ENCODE measurements at regions not wholly inside any gene's neighbourhood (a gene's known extent, or its start where the extent isn't known, plus 50 kb on each side); places are given as distances from the start of the nearest gene placed in this dataset.

DNA sequence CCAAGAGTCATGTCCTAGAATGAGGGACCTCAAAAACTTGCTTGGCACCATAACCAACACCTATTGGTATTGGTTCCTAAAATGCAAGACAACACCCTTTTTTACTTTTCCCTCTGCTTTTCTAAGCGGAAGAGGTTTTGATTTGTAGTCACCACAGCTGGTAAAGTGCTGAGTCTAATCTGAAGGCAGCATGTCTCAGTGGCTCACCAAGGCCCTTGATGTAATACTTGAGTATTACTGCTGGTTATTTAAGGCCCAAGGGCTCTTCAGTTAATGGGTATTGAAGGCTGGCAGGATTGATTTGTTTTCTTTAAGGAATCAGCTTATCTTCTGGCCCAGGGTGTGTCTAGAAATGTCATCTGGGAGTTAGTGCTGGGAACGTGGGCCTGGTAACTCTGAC is 735.1 kb downstream of the GLUD2 start:
- Histone ChIP-seq H3K4me1 (replicated peaks in 1 of 2; ENCODE audit: control insufficient read depth in 2 of 2, insufficient read depth in 2 of 2, low read length in 2 of 2) (no peaks in the 10 kb centered on the region; a peak in 1 of 5 replicates), H3K4me3 (no peak overlapping the region), H3K4me2 (ENCODE audit: insufficient read depth, low read length) (no peak overlapping the region), H3K9me1 (ENCODE audit: control insufficient read depth, insufficient read depth, low read length) (no peaks in the 10 kb centered on the region), H3K27me3 (ENCODE audit: control insufficient read depth in 2 of 2, insufficient read depth in 2 of 2, low read length in 2 of 2) (no peaks in the 10 kb centered on the region), H3K9ac (ENCODE audit: insufficient read depth in 1 of 2, low read depth in 2 of 2, low read length in 2 of 2) (no peak overlapping the region), H2AFZ (ENCODE audit: low read depth, low read length) (no peak overlapping the region), H3K9me3 (replicated peaks; ENCODE audit: control insufficient read depth, insufficient read depth, low read depth, low read length) (no peaks in the 10 kb centered on the region), H3K27ac (ENCODE audit: extremely low read depth, low read depth, low read length) (no peak overlapping the region), H3K36me3 (ENCODE audit: control insufficient read depth, insufficient read depth, low read length) (no peaks in the 10 kb centered on the region), H3K79me2 (ENCODE audit: control insufficient read depth, insufficient read depth, low read length) (no peaks in the 10 kb centered on the region), H4K20me1 (replicated peaks; ENCODE audit: control insufficient read depth, insufficient read depth, low read length) (no peaks in the 10 kb centered on the region)
- DNase-seq (ENCODE audit: extremely low read depth in 1 of 4, low spot score in 3 of 4) (no peak), ATAC-seq (no peak), FAIRE-seq (no peak)
- BruUV-seq (replicated peaks): no TSS peak
- ChIA-PET POLR2A (no interaction called here), CTCF (ENCODE audit: low intra/inter-chr PET ratio) (no interaction called here)
- intact Hi-C loops (cut with micrococcal nuclease) (no loop called here), in situ Hi-C loops (cut with MboI) (no loop called here)
- WGBS (ENCODE audit: insufficient coverage, low coverage, missing lambda C conversion rate): 33% methylated on average over 1 of the region's 2 CpGs
- TF ChIP-seq OTX1 (CRISPR knock-in tag; IDR thresholded peaks at IDR 0.05) (no peak), HNRNPUL1 (IDR thresholded peaks at IDR 0.05; ENCODE audit: low read length) (no peak), BRCA1 (IDR thresholded peaks at IDR 0.05) (no peak), BRCA1 (CRISPR knock-in tag; IDR thresholded peaks at IDR 0.05) (no peak), SIN3A (IDR thresholded peaks at IDR 0.05; ENCODE audit: borderline replicate concordance in 2 of 2, control insufficient read depth in 1 of 2, low read depth in 2 of 2, low read length in 2 of 2) (no peak), NONO (IDR thresholded peaks at IDR 0.05; ENCODE audit: low read depth in 2 of 2, low read length in 1 of 2) (no peak)
- TF ChIP-seq, protein P1, sequence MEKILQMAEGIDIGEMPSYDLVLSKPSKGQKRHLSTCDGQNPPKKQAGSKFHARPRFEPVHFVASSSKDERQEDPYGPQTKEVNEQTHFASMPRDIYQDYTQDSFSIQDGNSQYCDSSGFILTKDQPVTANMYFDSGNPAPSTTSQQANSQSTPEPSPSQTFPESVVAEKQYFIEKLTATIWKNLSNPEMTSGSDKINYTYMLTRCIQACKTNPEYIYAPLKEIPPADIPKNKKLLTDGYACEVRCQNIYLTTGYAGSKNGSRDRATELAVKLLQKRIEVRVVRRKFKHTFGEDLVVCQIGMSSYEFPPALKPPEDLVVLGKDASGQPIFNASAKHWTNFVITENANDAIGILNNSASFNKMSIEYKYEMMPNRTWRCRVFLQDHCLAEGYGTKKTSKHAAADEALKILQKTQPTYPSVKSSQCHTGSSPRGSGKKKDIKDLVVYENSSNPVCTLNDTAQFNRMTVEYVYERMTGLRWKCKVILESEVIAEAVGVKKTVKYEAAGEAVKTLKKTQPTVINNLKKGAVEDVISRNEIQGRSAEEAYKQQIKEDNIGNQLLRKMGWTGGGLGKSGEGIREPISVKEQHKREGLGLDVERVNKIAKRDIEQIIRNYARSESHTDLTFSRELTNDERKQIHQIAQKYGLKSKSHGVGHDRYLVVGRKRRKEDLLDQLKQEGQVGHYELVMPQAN (IDR thresholded peaks at IDR 0.05; ENCODE audit: borderline replicate concordance): no peak

Measured in K562 (cell line).